SK-N-SH treated with all-trans-retinoic acid at 6 μM for 48 hours (cell line): ENCODE measurements at regions not wholly inside any gene's neighbourhood (a gene's known extent, or its start where the extent isn't known, plus 50 kb on each side); places are given as distances from the start of the nearest gene placed in this dataset.

Experiments used
- ATAC-seq: fragments of 200-7000 bp; cut with Tn5 transposase; 3 replicates; pipeline ENCODE4 v1.9.1; 2020; ENCODE audit warnings: mild to moderate bottlenecking, moderate library complexity
- ARNTL ChIP-seq: fragments of 450-650 bp; formaldehyde crosslinking; IDR thresholded peaks from 2 replicates; pipeline ENCODE4 v1.5.0; 2020; ENCODE audit warnings: low read depth, mild to moderate bottlenecking, moderate library complexity, borderline replicate concordance
- BACH2 ChIP-seq: fragments of 250-450 bp; sonication (Bioruptor Pico); IDR thresholded peaks from 2 replicates; pipeline ENCODE4 v1.9.0; 2021; ENCODE audit warnings: mild to moderate bottlenecking, borderline replicate concordance
- CREB5 ChIP-seq: fragments of 250-450 bp; sonication (Bioruptor Pico); IDR thresholded peaks from 2 replicates; pipeline ENCODE4 v1.5.1; 2020; ENCODE audit warnings: low read depth, mild to moderate bottlenecking, moderate library complexity
- CSDC2 ChIP-seq: fragments of 250-450 bp; sonication (Bioruptor Pico); IDR thresholded peaks from 2 replicates; pipeline ENCODE4 v1.5.0; 2020; ENCODE audit warnings: mild to moderate bottlenecking, moderate library complexity
- ESRRG ChIP-seq: fragments of 250-450 bp; sonication (Bioruptor Pico); IDR thresholded peaks from 2 replicates; pipeline ENCODE4 v1.6.1; 2021; ENCODE audit warnings: mild to moderate bottlenecking
- GLIS3 ChIP-seq: fragments of 250-450 bp; sonication (Bioruptor Pico); IDR thresholded peaks from 2 replicates; pipeline ENCODE4 v1.5.0; 2020; ENCODE audit warnings: mild to moderate bottlenecking, moderate library complexity
- ISL1 ChIP-seq: fragments of 250-450 bp; sonication (Bioruptor Pico); IDR thresholded peaks from 2 replicates; pipeline ENCODE4 v2.1.2; 2022; ENCODE audit warnings: mild to moderate bottlenecking, moderate library complexity
- OSR1 ChIP-seq: fragments of 250-450 bp; sonication (Bioruptor Pico); IDR thresholded peaks from 2 replicates; pipeline ENCODE4 v1.8.0; 2022; ENCODE audit warnings: moderate library complexity, mild to moderate bottlenecking, inconsistent platforms
- POU6F1 ChIP-seq: fragments of 250-450 bp; sonication (Bioruptor Pico); IDR thresholded peaks from 2 replicates; pipeline ENCODE4 v1.8.0; 2021; ENCODE audit warnings: low read depth, mild to moderate bottlenecking, moderate library complexity, borderline replicate concordance
- RARB ChIP-seq: fragments of 250-450 bp; sonication (Bioruptor Pico); IDR thresholded peaks from 2 replicates; pipeline ENCODE4 v1.8.0; 2021; ENCODE audit warnings: mild to moderate bottlenecking, moderate library complexity
- SNAI2 ChIP-seq: fragments of 250-450 bp; sonication (Bioruptor Pico); IDR thresholded peaks from 2 replicates; pipeline ENCODE4 v1.5.0; 2020; ENCODE audit warnings: mild to moderate bottlenecking, moderate library complexity
- TOX ChIP-seq: fragments of 250-450 bp; sonication (Bioruptor Pico); IDR thresholded peaks from 2 replicates; pipeline ENCODE4 v1.8.0; 2021; ENCODE audit warnings: mild to moderate bottlenecking, moderate library complexity, borderline replicate concordance
- ZC3H10 ChIP-seq: fragments of 250-450 bp; sonication (Bioruptor Pico); IDR thresholded peaks from 2 replicates; pipeline ENCODE4 v1.5.1; 2021; ENCODE audit warnings: mild to moderate bottlenecking, moderate library complexity
- ZFP3 ChIP-seq: fragments of 250-450 bp; sonication (Bioruptor Pico); IDR thresholded peaks from 2 replicates; pipeline ENCODE4 v1.5.0; 2020; ENCODE audit warnings: mild to moderate bottlenecking, moderate library complexity
- ZFP30 ChIP-seq: fragments of 450-650 bp; formaldehyde crosslinking; IDR thresholded peaks from 2 replicates; pipeline ENCODE4 v1.5.0; 2022; ENCODE audit warnings: mild to moderate bottlenecking, moderate library complexity
- ZNF565 ChIP-seq: fragments of 450-650 bp; formaldehyde crosslinking; conservative IDR thresholded peaks from 2 replicates; pipeline ENCODE4 v1.5.0; 2020; ENCODE audit warnings: low read depth, mild to moderate bottlenecking, moderate library complexity
- ZNF70 ChIP-seq: fragments of 450-650 bp; formaldehyde crosslinking; IDR thresholded peaks from 2 replicates; pipeline ENCODE4 v1.5.0; 2020; ENCODE audit warnings: mild to moderate bottlenecking, moderate library complexity
- ZNF8 ChIP-seq: fragments of 450-650 bp; formaldehyde crosslinking; IDR thresholded peaks from 2 replicates; pipeline ENCODE4 v1.5.0; 2020; ENCODE audit warnings: mild to moderate bottlenecking, moderate library complexity
- TF ChIP-seq, protein P1 (sequence below): fragments of 250-450 bp; sonication (Bioruptor Pico); IDR thresholded peaks from 2 replicates; pipeline ENCODE4 v1.5.1; 2021; ENCODE audit warnings: mild to moderate bottlenecking, moderate library complexity
- TF ChIP-seq, protein P2 (sequence below): fragments of 250-450 bp; sonication (Bioruptor Pico); IDR thresholded peaks from 2 replicates; pipeline ENCODE4 v1.5.0; 2020; ENCODE audit warnings: mild to moderate bottlenecking, moderate library complexity
- TF ChIP-seq, protein P3 (sequence below): fragments of 250-450 bp; sonication (Bioruptor Pico); IDR thresholded peaks from 2 replicates; pipeline ENCODE4 v1.8.0; 2020; ENCODE audit warnings: mild to moderate bottlenecking, moderate library complexity, borderline replicate concordance

- ATAC-seq: no peak
- no peak for TF ChIP-seq CSDC2 (CRISPR knock-in tag)
- no peak for TF ChIP-seq BACH2 (CRISPR knock-in tag)
- TF ChIP-seq, protein P1, sequence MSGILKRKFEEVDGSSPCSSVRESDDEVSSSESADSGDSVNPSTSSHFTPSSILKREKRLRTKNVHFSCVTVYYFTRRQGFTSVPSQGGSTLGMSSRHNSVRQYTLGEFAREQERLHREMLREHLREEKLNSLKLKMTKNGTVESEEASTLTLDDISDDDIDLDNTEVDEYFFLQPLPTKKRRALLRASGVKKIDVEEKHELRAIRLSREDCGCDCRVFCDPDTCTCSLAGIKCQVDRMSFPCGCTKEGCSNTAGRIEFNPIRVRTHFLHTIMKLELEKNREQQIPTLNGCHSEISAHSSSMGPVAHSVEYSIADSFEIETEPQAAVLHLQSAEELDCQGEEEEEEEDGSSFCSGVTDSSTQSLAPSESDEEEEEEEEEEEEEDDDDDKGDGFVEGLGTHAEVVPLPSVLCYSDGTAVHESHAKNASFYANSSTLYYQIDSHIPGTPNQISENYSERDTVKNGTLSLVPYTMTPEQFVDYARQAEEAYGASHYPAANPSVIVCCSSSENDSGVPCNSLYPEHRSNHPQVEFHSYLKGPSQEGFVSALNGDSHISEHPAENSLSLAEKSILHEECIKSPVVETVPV: no peak
- TF ChIP-seq CREB5 (CRISPR knock-in tag): no peak
- TF ChIP-seq SNAI2 (CRISPR knock-in tag): no peak
- TF ChIP-seq ARNTL: no peak
- no peak for TF ChIP-seq GLIS3 (CRISPR knock-in tag)
- no peak for TF ChIP-seq ZNF70 (CRISPR knock-in tag)
- TF ChIP-seq ISL1: no peak
- no peak for TF ChIP-seq ZNF8 (CRISPR knock-in tag)
- TF ChIP-seq POU6F1: no peak
- no peak for TF ChIP-seq ZFP30 (CRISPR knock-in tag)
- no peak for TF ChIP-seq ZC3H10 (CRISPR knock-in tag)
- no peak for TF ChIP-seq TOX (CRISPR knock-in tag)
- TF ChIP-seq, protein P2, sequence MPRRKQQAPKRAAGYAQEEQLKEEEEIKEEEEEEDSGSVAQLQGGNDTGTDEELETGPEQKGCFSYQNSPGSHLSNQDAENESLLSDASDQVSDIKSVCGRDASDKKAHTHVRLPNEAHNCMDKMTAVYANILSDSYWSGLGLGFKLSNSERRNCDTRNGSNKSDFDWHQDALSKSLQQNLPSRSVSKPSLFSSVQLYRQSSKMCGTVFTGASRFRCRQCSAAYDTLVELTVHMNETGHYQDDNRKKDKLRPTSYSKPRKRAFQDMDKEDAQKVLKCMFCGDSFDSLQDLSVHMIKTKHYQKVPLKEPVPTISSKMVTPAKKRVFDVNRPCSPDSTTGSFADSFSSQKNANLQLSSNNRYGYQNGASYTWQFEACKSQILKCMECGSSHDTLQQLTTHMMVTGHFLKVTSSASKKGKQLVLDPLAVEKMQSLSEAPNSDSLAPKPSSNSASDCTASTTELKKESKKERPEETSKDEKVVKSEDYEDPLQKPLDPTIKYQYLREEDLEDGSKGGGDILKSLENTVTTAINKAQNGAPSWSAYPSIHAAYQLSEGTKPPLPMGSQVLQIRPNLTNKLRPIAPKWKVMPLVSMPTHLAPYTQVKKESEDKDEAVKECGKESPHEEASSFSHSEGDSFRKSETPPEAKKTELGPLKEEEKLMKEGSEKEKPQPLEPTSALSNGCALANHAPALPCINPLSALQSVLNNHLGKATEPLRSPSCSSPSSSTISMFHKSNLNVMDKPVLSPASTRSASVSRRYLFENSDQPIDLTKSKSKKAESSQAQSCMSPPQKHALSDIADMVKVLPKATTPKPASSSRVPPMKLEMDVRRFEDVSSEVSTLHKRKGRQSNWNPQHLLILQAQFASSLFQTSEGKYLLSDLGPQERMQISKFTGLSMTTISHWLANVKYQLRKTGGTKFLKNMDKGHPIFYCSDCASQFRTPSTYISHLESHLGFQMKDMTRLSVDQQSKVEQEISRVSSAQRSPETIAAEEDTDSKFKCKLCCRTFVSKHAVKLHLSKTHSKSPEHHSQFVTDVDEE: no peak
- TF ChIP-seq OSR1 (CRISPR knock-in tag): no peak
- no peak for TF ChIP-seq RARB (CRISPR knock-in tag)
- TF ChIP-seq ESRRG: no peak
- TF ChIP-seq, protein P3, sequence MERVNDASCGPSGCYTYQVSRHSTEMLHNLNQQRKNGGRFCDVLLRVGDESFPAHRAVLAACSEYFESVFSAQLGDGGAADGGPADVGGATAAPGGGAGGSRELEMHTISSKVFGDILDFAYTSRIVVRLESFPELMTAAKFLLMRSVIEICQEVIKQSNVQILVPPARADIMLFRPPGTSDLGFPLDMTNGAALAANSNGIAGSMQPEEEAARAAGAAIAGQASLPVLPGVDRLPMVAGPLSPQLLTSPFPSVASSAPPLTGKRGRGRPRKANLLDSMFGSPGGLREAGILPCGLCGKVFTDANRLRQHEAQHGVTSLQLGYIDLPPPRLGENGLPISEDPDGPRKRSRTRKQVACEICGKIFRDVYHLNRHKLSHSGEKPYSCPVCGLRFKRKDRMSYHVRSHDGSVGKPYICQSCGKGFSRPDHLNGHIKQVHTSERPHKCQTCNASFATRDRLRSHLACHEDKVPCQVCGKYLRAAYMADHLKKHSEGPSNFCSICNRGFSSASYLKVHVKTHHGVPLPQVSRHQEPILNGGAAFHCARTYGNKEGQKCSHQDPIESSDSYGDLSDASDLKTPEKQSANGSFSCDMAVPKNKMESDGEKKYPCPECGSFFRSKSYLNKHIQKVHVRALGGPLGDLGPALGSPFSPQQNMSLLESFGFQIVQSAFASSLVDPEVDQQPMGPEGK (CRISPR knock-in tag): no peak
- TF ChIP-seq ZFP3 (CRISPR knock-in tag): no peak
Observed at GRCh38 chr15:22228101-22228762, 147.9 kb downstream of the OR4M2 start.

DNA sequence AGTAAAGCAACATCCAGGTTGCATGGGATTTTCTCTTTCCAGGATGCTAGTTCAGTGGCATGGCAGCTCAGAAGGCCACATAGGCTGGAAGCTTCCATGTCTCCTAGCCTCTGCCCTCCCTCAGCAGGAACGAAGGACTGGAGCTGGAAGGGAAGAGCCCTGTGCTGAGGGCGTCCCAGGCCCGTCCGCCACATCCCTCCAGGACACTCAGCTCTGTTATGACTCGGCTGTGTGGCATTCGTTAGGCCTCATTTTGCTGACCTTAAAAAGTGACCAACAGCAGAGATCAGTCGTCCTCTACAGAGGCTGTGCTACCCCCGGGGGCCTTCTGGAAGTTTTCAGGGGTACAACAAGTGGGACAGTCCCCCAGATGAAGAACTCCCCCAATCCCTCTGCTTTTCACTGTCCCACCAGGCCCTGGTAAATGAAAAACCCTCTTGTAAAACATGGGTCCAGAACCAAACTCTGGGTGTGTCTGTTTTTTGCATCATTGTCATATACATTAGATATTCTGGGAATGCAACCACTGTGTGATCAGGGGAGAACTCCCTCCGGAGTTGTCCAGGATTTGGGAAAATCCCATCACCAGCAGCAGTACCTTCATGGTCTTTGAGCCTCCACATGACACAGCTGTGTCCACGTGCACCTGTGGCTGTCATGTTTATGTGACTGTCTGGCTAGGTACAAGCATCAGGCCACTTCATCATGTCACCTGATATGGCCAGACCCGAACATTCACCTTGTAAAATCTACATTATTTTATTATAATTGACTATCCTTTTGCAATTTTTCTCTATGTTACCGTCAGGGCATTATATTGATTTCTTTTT lies 149.9 kb downstream of the OR4M2 start:
- no peak for TF ChIP-seq SNAI2 (CRISPR knock-in tag)
- no peak for TF ChIP-seq ZNF70 (CRISPR knock-in tag)
- TF ChIP-seq ESRRG: no peak
- TF ChIP-seq, protein P1: no peak
- no peak for TF ChIP-seq ZNF8 (CRISPR knock-in tag)
- TF ChIP-seq GLIS3 (CRISPR knock-in tag): no peak
- TF ChIP-seq ZNF565 (CRISPR knock-in tag): no peak
- ATAC-seq: no peak
